Adipocyte (in vitro differentiated cells): ENCODE measurements at regions not wholly inside any gene's neighbourhood (a gene's known extent, or its start where the extent isn't known, plus 50 kb on each side); places are given as distances from the start of the nearest gene placed in this dataset.

ENCODE experiments used
- DNase-seq: peaks from one replicate; pipeline ENCODE4 v3.0.0-alpha.2; 2015; ENCODE audit warnings: low read depth
- H3K27me3 ChIP-seq: replicated peaks from 2 replicates; pipeline ENCODE4 v1.7.0; 2013; ENCODE audit warnings: mild to moderate bottlenecking, low read length, moderate library complexity; ENCODE audit not compliant: control insufficient read depth, insufficient read depth
- H3K36me3 ChIP-seq: 2 replicates; pipeline ENCODE4 v1.7.0; 2013; ENCODE audit warnings: low read length, mild to moderate bottlenecking, moderate library complexity; ENCODE audit not compliant: control insufficient read depth, insufficient read depth, severe bottlenecking
- H3K4me1 ChIP-seq: 2 replicates; pipeline ENCODE4 v1.7.0; 2013; ENCODE audit warnings: mild to moderate bottlenecking, low read length, moderate library complexity; ENCODE audit not compliant: control insufficient read depth, insufficient read depth
- H3K4me3 ChIP-seq: 2 replicates; pipeline ENCODE4 v1.7.0; 2013; ENCODE audit warnings: mild to moderate bottlenecking, low read length, moderate library complexity
- H3K9ac ChIP-seq: 2 replicates; pipeline ENCODE4 v1.7.0; 2013; ENCODE audit warnings: mild to moderate bottlenecking, low read length, moderate library complexity
- H3K9me3 ChIP-seq: 2 replicates; pipeline ENCODE4 v1.7.0; 2013; ENCODE audit warnings: mild to moderate bottlenecking, low read length, moderate library complexity; ENCODE audit not compliant: control insufficient read depth

DNA sequence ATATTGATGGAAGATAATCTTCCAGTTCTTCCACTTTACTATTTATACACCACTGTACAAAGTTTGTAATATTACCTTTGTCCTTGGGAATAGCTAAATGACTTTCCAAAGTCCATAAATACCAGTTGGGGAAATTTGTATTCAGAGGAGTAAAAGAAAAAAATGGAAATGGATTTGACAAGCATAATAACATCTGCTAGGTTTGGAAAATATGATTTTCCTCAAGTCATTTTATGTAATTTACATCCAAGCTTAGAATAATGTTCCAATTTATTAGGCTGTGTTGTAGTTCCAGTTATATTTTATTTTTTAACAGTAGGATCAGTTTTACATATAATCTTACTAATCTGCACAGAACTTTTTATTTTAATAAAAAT, 563.0 kb upstream of the PKDCC start:
- peaks cover 9% of the 10 kb centered on the region for H3K4me1 ChIP-seq
- DNase-seq = no peak
- no peaks in the 10 kb centered on the region for H3K36me3 ChIP-seq
- H3K27me3 ChIP-seq = no peaks in the 10 kb centered on the region
- no peak overlapping the region for H3K4me3 ChIP-seq
- H3K9me3 ChIP-seq = no peaks in the 10 kb centered on the region
- H3K9ac ChIP-seq = no peak overlapping the region

- peaks cover 9% of the 10 kb centered on the region for H3K4me1 ChIP-seq
- no peak overlapping the region for H3K4me3 ChIP-seq
- no peak overlapping the region for H3K9ac ChIP-seq
- DNase-seq = no peak
- H3K36me3 ChIP-seq = no peaks in the 10 kb centered on the region
- no peaks in the 10 kb centered on the region for H3K27me3 ChIP-seq
- H3K9me3 ChIP-seq = no peaks in the 10 kb centered on the region
These were observed 560.9 kb upstream of the PKDCC start for GRCh38 chr2:41486948-41487347.

- no peak overlapping the region for H3K4me3 ChIP-seq
These were observed 558.9 kb upstream of the PKDCC start for GRCh38 chr2:41488888-41489287.

GRCh38 chr2:41489638-41490037, 558.2 kb upstream of the PKDCC start:
- no peak overlapping the region for H3K4me3 ChIP-seq
- no peaks in the 10 kb centered on the region for H3K4me1 ChIP-seq
- peaks cover 11% of the 10 kb centered on the region for H3K9me3 ChIP-seq
- H3K36me3 ChIP-seq = no peaks in the 10 kb centered on the region
- H3K27me3 ChIP-seq = no peaks in the 10 kb centered on the region
- no peak overlapping the region for H3K9ac ChIP-seq
- no peak for DNase-seq

More at GRCh38 chr2:41488888-41489287, 558.9 kb upstream of the PKDCC start:
- no peaks in the 10 kb centered on the region for H3K36me3 ChIP-seq
- no peaks in the 10 kb centered on the region for H3K4me1 ChIP-seq
- no peak for DNase-seq
- no peak overlapping the region for H3K9ac ChIP-seq
- H3K9me3 ChIP-seq = peaks cover 4% of the 10 kb centered on the region
- H3K27me3 ChIP-seq = no peaks in the 10 kb centered on the region

DNA sequence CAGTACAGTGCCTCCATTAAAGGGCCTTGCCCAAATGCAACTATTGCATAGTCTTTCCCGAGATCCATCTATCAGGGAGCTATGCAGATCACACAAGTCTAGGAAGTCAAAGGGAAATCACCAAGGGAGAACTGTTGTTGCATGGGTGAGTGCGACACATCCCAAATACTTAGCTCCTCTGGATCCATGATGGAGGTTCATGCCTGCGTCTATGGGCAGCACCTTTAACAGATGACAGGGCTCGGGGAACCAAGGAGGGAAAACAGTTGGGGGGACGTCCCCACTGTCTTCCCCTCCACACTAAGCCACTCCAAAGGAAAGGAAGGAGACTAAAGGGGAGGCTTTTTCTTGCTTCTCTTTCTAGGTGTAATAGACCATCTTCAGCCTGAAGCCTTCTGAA, 552.8 kb upstream of the PKDCC start:
- Histone ChIP-seq H3K4me1 (peaks cover 3% of the 10 kb centered on the region), H3K9ac (no peak overlapping the region), H3K27me3 (no peaks in the 10 kb centered on the region), H3K9me3 (peaks cover 48% of the 10 kb centered on the region), H3K4me3 (peak overlapping the region; percentile 20), H3K36me3 (no peaks in the 10 kb centered on the region)
- DNase-seq = no peak

DNA sequence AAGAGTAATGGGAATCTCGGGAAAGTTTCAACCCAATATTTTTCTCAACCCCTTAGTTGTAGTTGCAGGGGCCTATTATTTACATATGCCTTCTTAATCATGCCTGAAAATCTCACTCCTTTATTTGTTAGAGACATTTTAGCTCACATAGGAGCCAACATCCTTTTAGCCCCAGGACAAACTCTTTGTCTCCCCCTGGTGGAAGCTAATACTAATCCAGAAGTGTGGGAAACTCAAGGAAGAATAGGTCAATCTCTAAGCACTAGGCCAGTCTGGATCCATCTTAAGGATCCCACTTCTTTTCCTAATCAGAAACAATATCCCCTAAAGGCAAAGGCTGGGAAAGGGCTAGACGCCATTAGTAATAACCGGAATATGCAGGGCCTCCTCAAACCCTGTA, 550.9 kb upstream of the PKDCC start:
- Histone ChIP-seq H3K4me3 (no peak overlapping the region), H3K4me1 (peaks cover 3% of the 10 kb centered on the region), H3K9me3 (peaks cover 64% of the 10 kb centered on the region), H3K9ac (no peak overlapping the region), H3K36me3 (no peaks in the 10 kb centered on the region), H3K27me3 (no peaks in the 10 kb centered on the region)
- DNase-seq = no peak

DNA sequence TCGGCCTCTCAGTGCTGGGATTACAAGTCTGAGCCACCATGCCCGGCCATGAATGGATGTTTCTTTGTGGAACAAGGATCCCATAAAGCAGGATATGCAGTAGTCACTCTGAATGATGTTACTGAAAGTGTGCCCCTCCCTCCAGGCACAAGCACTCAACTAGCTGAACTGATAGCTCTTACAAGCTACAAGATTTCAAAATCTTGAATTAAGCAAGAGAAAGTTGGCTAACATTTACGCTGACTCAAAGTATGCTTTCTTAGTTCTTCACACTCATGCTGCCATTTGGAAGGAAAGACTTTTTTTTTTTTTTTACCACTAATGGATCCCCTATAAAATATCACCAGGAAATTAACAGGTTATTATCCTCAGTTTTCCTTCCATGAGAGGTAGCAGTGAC, 549.0 kb upstream of the PKDCC start:
- peaks cover 3% of the 10 kb centered on the region for H3K4me1 ChIP-seq
- no peak overlapping the region for H3K4me3 ChIP-seq
- H3K9ac ChIP-seq = no peak overlapping the region
- H3K36me3 ChIP-seq = no peaks in the 10 kb centered on the region
- DNase-seq = peak; percentile 34
- H3K9me3 ChIP-seq = peaks cover 62% of the 10 kb centered on the region
- no peaks in the 10 kb centered on the region for H3K27me3 ChIP-seq

DNA sequence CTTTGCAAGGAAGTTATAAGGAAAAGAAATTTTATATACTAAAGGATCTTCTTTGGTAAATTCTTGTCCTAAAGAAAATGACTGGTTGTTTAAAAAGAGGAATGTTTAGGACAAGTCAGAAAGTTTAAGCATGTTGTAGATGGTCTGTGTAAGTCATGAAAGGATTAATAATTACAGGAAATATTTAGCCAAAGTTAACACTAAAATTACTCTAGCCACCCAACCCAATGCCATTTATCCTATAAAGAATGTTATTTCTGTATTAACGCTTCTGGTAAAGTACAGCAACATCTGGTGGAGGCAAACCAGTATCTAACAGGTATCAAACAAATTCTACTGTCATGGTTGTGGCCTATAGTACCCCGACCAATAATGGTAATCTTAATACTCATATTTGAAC, 546.9 kb upstream of the PKDCC start:
- Histone ChIP-seq H3K9ac (no peak overlapping the region), H3K27me3 (no peaks in the 10 kb centered on the region), H3K4me1 (peaks cover 3% of the 10 kb centered on the region), H3K4me3 (no peak overlapping the region), H3K9me3 (peaks cover 40% of the 10 kb centered on the region), H3K36me3 (no peaks in the 10 kb centered on the region)
- DNase-seq = no peak

GRCh38 chr2:41502752-41503151, 545.1 kb upstream of the PKDCC start:
- no peak overlapping the region for H3K9ac ChIP-seq
- no peak for DNase-seq
- peaks cover 25% of the 10 kb centered on the region for H3K9me3 ChIP-seq
- H3K4me1 ChIP-seq = peaks cover 3% of the 10 kb centered on the region
- H3K27me3 ChIP-seq = no peaks in the 10 kb centered on the region
- H3K36me3 ChIP-seq = no peaks in the 10 kb centered on the region
- H3K4me3 ChIP-seq = no peak overlapping the region

GRCh38 chr2:41504532-41504931, 543.3 kb upstream of the PKDCC start:
- Histone ChIP-seq H3K4me1 (no peaks in the 10 kb centered on the region), H3K27me3 (no peaks in the 10 kb centered on the region), H3K36me3 (no peaks in the 10 kb centered on the region), H3K9me3 (peaks cover 19% of the 10 kb centered on the region), H3K4me3 (no peak overlapping the region), H3K9ac (no peak overlapping the region)
- no peak for DNase-seq

GRCh38 chr2:41510108-41510507, 537.7 kb upstream of the PKDCC start:
- H3K9me3 ChIP-seq = no peaks in the 10 kb centered on the region
- H3K27me3 ChIP-seq = no peaks in the 10 kb centered on the region

GRCh38 chr2:41521211-41521610, 526.6 kb upstream of the PKDCC start:
- H3K9ac ChIP-seq = no peak overlapping the region
- no peaks in the 10 kb centered on the region for H3K27me3 ChIP-seq
- H3K9me3 ChIP-seq = no peaks in the 10 kb centered on the region

More at GRCh38 chr2:41510108-41510507, 537.7 kb upstream of the PKDCC start:
- no peaks in the 10 kb centered on the region for H3K36me3 ChIP-seq
- no peak overlapping the region for H3K4me3 ChIP-seq
- no peaks in the 10 kb centered on the region for H3K4me1 ChIP-seq
- no peak overlapping the region for H3K9ac ChIP-seq
- no peak for DNase-seq

More at GRCh38 chr2:41521211-41521610, 526.6 kb upstream of the PKDCC start:
- DNase-seq = no peak
- H3K4me3 ChIP-seq = no peak overlapping the region
- H3K36me3 ChIP-seq = no peaks in the 10 kb centered on the region
- H3K4me1 ChIP-seq = no peaks in the 10 kb centered on the region
